AG20443 (cell line): ENCODE measurements at regions not wholly inside any gene's neighbourhood (a gene's known extent, or its start where the extent isn't known, plus 50 kb on each side); places are given as distances from the start of the nearest gene placed in this dataset.

Source experiments
- DNase-seq: peaks from one replicate; pipeline ENCODE4 v3.0.0; 2012; ENCODE audit warnings: low spot score, mixed read lengths

DNA sequence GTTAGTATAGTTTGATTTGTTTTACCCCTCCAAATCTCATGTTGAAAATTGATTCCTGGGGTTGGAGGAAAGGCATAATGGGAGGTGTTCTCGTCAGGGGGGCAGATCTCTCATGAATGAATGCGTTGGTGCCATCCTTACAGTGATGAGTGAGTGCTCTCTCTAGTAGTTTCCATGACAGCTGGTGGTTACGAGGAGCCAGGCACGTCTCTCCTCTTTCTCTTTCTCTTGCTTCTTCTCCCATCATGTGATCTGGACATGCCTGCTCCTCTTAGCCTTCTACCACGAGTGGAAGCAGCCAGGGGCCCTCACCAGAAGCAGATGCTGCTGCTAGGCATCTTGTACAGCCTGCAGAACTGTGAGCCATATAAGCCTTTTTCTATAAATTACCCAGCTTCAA, 454.1 kb downstream of the EFNA5 start:
- DNase-seq: no peak

DNA sequence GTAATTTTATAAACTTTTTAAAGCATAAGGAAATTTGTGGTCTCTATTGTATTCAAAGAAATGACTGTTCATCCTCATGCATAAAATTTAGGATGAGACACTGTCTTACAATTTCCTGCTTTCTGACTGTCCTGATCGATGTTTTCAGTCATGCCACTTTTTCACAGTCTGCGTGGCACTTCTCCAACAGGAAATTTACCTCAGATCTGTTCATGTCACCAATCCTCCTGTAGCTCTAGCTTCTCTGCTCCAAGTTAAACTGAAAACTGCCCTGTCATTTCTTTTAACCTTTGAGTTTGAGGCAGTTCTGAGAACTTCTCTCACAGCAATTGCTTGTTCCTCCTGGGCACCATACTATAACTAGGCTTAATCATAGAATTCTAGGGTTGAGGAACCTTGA, 455.1 kb downstream of the EFNA5 start:
- DNase-seq: no peak

DNA sequence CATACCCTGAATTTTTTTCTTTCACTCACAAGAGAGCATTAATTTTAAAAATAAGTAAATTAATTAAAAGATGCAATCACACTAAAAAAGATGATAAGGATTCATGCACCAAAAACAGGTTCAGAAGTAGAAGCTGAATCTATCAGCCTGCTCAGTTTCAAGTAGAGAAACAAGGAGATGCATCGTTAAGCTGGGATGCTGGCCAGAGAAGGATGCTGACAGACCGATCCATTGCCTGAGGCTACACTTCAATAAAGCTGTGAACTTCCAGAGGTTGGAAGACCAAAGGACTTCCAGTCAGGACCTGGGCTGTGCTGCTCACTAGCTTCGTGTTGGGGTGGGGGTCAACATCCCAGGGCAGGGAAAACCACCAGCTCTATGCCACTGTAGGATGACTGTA, 457.7 kb downstream of the EFNA5 start:
- no peak for DNase-seq

DNA sequence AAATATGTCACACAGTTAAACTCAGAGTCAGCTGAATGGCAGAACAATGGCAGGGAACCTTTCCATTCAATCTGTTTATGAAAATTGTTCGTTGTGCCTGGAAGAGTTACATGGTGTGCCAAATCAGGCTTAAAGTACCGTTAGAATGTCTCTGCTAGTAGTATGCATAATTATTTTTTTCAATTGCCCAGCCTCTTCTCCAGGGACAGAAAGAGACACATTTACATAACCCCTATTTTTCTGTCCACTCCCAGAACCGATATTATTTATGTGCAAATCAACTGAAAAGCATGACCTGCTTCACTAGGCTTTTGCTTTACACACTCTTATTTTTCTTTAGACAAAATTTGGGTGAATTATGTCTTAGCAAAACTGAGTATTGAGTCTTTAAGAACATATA, 459.1 kb downstream of the EFNA5 start:
- no peak for DNase-seq

DNA sequence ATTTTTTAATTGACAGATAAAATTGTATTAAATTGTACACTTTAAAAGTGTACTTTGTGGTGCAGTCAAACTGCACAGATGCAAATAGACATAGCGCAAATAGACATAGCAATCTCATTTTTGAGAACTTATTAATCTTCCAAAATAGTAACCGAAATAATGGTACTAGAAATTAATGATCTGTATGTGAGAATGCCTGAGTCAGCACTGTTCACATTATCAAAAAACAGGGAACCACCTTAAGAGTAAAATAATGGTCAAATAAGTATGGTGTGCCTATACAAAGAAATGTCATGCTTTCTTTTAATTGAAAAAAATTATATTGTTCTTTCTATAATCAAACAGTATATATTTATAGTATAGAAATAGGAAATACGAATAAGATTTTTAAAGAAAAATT, 461.9 kb downstream of the EFNA5 start:
- no peak for DNase-seq

DNA sequence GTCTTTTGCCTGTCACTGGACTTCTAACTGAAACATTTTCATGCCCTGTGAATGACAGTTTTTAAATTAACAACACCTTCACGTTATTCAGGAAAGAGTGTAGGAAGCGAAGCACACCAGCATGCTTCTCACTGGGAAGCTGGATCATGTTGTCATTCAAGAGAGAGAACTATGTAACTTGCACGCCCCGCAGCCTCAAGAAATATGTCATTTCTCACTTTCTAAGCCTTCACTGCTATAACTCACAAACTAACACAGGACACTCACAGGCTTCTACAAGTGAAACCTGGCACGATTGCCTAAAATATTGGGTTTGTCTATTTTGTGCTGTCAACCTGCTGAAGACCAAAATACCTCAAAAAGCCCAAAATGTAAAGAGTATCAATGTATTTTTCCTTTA, 466.3 kb downstream of the EFNA5 start:
- no peak for DNase-seq

DNA sequence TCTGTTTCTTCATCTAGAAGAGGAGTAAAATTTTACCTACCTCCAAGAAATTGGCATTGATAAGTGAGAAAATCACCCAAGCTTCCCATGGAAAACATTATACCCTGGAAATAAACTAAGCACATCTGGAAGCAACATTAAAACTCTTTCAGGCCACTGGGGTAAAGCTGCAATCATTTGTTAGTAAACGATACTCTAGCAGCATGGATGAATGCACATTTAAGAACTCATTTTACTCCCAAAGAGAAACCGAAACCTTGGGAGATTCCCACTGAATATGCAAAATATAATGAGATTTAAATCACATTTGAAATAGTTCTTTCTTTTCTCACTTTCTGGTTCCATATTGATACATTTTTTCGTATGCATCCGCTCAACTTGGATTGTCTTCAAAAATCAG, 467.5 kb downstream of the EFNA5 start:
- DNase-seq: no peak

DNA sequence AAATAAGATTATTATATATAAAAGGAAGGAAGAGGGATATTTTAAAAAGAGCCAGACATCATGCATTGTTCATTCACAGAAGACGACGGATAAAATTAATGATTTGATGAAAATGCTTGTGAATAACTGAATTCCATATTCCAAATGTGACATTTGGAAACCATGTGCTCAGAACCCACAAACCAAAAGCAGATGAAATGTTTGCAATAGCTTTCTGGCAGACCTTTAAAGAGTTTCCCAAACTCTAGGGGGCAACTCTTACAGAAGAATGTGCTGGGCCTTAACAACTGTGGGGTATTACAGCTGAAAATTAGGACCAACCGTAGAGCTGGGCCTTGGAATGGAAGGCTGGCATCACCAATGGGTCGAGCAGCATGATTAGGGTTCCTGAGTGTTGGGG, 471.0 kb downstream of the EFNA5 start:
- no peak for DNase-seq

DNA sequence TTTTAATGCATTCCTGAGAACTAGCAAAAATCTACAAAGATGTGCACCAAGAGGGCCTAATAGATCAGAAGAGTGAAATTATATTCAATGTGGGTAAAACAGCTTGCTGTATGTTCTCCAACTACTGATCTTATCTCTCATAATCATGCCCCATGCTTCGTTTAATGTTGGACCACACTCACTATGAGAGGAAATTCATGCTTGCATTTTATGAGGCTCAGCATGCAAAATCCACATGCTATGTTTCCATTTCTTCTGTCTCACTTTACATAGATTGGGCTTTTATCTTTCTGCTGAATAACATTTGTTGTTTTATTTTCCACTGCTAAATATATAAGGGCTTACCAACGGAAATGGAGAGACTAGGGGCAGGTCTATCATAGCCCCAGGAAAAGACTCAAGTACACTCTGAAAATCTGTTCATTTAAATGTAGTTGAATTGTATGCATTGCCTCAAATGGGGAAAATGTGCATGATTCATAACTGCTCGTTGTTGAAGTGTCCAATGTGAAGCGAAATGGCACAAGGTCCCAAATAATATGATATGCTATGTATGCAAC, 474.2 kb downstream of the EFNA5 start:
- no peak for DNase-seq

DNA sequence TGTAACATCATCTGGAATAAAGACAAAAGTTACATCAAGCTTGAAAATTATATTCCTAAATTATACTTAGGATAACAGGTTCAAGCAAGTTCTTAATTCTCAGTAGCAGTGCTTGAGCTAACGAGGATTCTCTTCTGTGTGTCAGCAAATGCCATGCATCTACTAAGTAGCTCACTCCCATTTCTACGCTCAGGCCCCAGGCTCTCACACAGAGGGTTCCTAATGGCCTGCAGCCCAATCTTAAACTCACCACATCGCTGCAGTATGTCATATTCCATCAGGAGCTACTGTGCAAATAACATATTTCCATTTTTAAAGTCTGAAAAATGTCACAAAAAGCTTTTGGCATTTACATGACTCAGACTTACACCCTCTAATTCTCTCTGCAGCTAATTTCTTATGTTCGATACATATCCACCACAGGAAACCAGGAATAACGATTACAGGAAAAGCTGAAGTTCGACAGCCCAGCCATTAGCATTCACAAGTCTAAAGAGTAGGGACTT, 474.8 kb downstream of the EFNA5 start:
- DNase-seq: no peak

DNA sequence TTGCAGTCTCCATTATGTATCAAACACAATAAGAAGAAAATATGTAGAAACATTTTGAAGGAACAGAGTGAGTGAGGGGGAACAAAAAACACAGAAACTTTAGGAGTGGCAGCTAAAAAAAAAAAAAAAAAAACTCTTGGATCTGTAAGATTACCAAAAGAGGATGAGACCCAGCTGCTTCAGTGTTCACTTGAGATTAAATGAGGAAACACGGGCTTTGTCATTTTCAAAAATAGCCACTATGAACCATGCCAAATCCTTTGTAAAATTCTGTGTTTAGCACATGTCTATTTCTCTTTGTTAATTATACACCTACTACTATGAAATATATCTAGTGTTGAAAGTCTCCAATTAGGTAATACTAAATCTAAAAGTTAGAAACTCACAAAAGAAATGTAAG, 485.9 kb downstream of the EFNA5 start:
- DNase-seq: no peak

DNA sequence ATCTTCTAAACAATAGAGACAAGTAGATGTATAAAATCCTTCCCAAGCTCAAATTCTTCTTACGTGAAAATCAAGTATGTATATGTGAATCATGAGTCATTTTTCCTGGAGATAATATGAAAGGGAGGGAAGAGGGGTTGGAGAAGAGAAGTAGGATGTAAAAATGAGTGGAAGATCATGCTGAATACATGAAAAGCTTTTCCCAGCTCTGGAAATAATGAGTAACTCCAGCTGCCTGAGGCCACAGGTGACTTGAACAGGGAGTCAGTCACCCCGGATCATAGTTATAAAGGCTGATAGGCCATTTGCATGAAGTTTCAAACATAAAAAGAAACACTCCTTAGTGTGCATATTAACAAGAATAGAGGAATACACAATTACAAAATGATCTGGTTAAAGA, 486.7 kb downstream of the EFNA5 start:
- no peak for DNase-seq

DNA sequence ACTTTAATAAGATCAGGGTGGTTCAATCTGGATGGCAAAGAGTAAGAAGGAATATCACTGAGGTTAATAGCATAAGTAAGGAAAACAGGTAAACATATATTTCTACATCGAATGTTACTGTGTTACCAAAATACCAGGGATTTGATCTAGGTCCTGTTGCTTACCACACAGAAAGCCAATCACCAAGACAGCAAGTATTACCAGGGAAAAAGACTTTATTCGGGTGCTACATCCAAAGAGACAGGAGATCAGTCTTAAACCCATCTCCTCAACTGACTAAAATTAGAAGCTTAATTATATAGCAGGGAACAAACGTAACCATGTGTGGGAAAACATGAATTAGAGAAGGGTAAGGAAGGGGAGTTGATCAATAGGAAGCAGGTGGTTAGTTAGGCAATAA, 500.1 kb downstream of the EFNA5 start:
- no peak for DNase-seq

DNA sequence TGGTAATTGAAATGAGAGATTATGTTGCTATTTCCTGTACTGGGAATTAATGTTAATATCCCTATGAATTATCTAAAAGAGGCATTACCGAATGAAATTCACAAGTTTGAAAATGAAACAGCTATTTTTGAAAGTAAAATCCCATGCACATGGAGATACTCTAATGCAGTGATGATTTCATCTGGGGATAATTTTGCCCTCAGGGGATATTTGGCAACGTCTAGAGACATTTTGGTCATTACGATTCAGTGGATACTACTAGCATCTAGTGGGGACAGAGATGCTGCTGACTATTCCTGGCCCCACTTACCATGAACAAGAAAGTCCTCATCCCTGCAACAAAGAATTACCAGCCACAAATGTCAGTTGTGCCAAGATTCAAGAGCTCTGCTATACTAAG, 500.9 kb downstream of the EFNA5 start:
- no peak for DNase-seq

DNA sequence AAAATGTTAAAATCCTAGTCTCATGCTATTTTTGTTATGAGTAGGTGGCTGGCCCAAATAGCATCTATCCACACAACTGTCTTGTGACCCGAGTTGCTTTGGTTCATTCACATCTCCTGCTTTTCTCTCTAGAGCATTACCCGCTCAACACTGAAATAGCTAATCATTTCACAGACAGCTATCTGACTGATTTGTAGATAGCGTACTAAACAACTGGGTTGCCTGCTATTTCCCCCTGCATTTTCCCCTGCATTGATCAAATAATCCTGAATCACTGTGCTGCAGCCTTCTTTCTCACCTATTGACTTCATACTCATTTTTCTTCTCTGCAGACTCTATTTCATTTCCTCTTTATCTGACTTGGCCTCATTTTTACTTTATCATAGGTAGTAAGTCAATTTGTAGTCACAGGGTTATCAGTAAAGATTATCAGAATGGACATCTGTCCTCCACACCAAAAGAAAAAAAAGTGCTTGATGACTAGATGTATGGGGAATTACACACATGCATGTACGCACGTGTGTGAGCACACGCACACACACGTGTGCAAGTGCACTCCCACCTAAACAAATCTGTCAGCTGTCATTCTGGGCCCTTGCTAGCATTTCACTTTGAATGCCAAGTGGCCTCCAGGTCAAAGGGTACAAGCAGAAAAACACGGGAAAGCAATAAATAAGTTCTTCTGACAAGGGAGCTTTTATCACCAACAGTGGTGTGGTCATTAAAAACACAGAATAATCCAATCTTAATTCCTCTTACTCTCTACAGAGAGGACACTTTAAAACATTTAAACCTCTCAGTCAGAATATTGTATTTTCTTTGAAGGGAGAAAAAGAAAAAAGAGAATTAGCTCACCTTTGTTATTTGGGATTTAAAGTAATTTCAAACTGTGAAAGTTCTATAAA, 501.6 kb downstream of the EFNA5 start:
- DNase-seq: no peak

DNA sequence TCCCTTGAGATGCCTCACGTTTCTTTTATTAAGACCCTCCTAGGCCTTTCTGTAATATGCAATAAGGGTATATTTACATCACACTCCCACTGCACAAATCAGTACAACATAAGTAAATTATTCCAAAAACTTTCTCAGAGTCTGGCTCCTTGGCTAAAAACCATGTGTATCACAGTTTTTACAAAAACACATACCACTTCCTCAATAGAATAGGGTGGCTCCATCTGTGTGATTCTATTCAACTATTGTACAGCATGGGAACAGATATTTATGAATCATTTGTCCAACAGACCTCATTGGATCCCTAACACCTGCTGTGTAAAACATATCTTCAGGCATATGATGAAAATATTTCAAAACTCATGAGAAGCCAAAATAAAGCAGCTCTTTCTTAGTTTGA, 502.7 kb downstream of the EFNA5 start:
- no peak for DNase-seq

DNA sequence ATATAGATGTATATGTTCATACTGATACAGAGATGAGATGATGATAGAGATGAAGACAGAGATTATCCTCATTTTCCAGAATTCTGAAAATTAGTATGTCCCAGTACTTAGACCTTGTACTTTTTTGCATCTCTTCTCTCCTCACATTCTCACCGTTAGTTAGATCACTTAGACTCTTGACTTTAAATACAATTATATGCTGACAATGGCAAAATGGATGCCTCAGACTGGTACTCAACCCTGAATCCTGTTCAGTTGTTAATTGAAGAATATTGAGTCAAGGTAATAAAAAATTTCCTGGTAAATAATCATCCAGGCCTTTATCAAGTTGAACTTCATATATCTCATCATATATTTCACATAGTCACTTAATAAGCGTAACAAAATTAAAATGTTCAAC, 505.4 kb downstream of the EFNA5 start:
- no peak for DNase-seq

DNA sequence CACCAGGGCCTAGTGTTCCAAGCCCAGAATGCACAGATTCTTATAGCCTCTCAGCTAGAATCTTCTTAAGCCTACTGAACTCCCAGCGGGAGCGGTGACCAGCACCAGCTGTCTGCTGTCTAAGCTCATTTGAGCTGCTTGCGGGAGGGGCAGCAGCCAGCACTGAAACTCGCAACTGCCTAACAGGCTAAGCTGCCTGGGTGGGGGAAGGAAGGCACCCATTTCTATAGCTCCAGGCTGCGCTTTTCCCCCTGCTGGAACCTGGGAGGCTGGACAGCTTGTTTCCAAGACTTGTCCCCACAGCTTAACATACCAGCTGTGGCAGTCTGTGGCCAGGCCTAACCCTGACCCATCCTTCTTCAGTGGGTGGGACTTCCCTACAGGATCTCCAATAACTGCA, 512.9 kb downstream of the EFNA5 start:
- DNase-seq: no peak

DNA sequence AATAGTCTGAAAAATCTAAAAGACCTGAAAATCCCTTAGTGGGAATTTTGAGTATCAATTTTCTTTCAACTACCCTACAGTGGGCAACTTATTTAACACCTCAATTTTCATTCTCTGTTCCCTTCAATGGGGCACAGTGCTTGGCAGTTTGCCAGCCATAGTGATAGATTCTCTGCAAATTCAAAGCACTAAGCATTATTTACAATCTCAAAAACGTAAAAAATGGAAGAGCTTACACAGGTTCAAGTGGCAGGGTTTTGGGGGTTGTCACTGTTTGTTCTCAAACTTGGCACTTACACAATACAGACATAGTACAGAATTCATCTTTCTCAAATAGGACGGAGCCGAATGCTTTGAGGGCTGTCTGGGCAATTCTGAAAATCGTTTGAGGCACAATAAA, 515.0 kb downstream of the EFNA5 start:
- DNase-seq: no peak

DNA sequence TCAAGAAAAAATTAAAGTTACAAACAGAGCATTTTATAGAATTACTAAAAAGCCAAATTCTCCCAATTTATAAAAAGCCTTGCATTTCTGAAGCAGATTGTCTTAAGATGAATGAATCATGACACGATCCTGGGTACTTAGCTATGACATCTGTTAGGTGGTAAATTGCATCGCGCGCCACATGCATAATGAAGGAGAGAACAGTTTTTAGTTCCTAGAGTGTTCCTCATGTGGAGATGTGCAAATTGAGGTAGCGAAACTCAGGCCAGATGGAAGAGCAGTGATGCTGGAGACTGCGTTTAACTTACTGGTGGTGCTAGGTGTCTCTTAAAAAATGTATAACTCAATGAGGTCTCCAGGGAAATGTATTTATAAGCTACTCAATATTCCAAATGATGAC, 516.1 kb downstream of the EFNA5 start:
- no peak for DNase-seq

DNA sequence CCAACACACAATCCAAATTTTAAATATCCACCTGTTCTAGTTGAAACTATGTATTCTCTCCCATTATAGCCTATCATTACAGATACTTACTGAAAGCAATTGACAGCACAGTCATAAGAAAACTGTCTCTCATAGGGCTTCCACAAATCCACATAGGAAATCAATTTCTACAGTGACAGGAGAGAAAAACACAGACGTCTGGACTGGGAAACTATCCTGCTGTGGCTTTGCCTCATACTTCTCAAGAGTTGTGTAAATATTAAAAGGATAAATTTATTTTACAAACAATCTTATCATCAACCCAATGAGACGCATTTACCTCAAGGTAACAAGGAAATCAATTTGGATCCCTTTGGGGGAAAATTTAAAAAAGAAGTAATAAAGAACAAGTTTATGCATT, 517.5 kb downstream of the EFNA5 start:
- DNase-seq: no peak

DNA sequence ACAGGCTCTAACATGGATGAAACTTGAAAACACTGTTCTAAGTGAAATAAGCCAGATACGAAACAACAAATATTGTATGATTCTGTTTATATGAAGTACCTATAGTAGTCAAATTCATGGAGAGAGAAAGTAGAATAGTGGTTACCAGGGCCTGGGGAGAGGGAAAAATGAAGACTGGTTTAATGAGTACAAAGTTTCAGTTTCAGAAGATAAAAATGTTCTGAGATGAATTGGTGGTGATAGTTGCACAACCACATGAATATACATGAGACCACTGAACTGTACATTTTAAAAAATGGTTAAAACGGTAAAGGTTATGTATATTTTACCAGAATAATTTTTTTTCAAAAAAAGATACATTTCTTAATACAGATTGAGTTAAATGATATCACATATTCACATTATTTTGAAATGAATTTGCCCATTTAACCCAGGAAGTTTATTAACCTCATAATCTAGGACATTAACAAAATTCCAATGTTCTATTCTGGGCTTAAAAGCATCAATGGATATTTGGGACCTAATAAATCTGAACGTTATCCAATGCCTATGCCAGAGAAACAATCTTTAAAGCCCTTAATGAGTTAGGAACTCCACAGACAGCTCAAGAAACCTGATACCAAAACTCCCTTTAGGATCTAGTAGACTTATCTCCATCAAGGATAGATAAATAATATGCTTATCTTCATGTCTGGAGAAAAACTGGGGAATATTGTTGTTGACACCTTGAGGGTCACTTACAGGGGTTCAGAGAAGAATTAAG, 521.3 kb downstream of the EFNA5 start:
- no peak for DNase-seq

DNA sequence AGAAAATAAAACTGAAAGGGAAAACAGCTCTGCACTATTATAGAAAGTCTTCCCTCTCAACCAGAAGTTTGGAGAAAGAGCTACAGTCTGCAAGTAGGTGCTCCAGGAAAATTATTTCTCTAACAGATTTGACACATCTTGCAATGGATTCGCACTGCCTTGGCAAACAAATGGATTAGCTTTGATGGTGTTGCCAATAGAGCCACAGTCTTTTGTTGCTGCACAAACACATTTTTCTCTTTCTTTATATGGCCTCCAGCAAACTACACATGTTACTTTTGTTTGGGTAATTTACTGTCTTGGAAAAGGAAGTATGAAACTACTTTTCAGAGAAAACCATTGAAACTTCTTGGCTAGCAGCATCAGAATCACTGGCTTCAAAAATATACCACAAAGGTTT, 523.1 kb downstream of the EFNA5 start:
- no peak for DNase-seq
